SK-N-SH (cell line): ENCODE measurements at regions not wholly inside any gene's neighbourhood (a gene's known extent, or its start where the extent isn't known, plus 50 kb on each side); places are given as distances from the start of the nearest gene placed in this dataset.

Experiments used
- ELF1 ChIP-seq: IDR thresholded peaks from 2 replicates; pipeline ENCODE4 v1.4.0; 2012
- FOSL2 ChIP-seq: IDR thresholded peaks from 2 replicates; pipeline ENCODE4 v1.4.0; 2012; ENCODE audit warnings: low read depth, mild to moderate bottlenecking, moderate library complexity, borderline replicate concordance
- JUND ChIP-seq: IDR thresholded peaks from 2 replicates; pipeline ENCODE4 v1.4.0; 2012
- RFX5 ChIP-seq: IDR thresholded peaks from 2 replicates; pipeline ENCODE4 v1.6.1; 2012; ENCODE audit warnings: mild to moderate bottlenecking, improper control_type of control experiment, low read length
- SMC3 ChIP-seq: IDR thresholded peaks from 2 replicates; pipeline ENCODE4 v1.6.1; 2012; ENCODE audit warnings: low read depth, low read length, improper control_type of control experiment
- TAF1 ChIP-seq: IDR thresholded peaks from 2 replicates; pipeline ENCODE4 v1.6.1; 2012; ENCODE audit warnings: low read depth, mild to moderate bottlenecking, low read length, moderate library complexity, borderline replicate concordance
- TEAD4 ChIP-seq: IDR thresholded peaks from 2 replicates; pipeline ENCODE4 v1.4.0; 2012; ENCODE audit warnings: mild to moderate bottlenecking, borderline replicate concordance; ENCODE audit not compliant: insufficient read depth
- TF ChIP-seq, protein P1 (sequence below): fragments of 200-600 bp; sonication (generic); IDR thresholded peaks from 2 replicates; pipeline ENCODE4 v1.6.1; 2017; ENCODE audit warnings: antibody characterized with exemption, mild to moderate bottlenecking, moderate library complexity

GRCh38 chr13:74025369-74025768 lies 108.8 kb downstream of the KLF12 start:
- TF ChIP-seq TAF1 = no peak
- no peak for TF ChIP-seq ELF1
- TF ChIP-seq, protein P1, sequence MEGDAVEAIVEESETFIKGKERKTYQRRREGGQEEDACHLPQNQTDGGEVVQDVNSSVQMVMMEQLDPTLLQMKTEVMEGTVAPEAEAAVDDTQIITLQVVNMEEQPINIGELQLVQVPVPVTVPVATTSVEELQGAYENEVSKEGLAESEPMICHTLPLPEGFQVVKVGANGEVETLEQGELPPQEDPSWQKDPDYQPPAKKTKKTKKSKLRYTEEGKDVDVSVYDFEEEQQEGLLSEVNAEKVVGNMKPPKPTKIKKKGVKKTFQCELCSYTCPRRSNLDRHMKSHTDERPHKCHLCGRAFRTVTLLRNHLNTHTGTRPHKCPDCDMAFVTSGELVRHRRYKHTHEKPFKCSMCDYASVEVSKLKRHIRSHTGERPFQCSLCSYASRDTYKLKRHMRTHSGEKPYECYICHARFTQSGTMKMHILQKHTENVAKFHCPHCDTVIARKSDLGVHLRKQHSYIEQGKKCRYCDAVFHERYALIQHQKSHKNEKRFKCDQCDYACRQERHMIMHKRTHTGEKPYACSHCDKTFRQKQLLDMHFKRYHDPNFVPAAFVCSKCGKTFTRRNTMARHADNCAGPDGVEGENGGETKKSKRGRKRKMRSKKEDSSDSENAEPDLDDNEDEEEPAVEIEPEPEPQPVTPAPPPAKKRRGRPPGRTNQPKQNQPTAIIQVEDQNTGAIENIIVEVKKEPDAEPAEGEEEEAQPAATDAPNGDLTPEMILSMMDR = no peak
- TF ChIP-seq JUND = no peak
- no peak for TF ChIP-seq TEAD4
- no peak for TF ChIP-seq RFX5
- no peak for TF ChIP-seq FOSL2
- TF ChIP-seq SMC3 = no peak
